IMR-90 (cell line): ENCODE measurements at regions not wholly inside any gene's neighbourhood (a gene's known extent, or its start where the extent isn't known, plus 50 kb on each side); places are given as distances from the start of the nearest gene placed in this dataset.

Experiments used
- ATAC-seq: fragments of 200-7000 bp; cut with Tn5 transposase; 2 replicates; pipeline ENCODE4 v1.9.1; 2020; ENCODE audit warnings: low read depth, mild to moderate bottlenecking, moderate library complexity
- BruUV-seq: library from RNA; stranded (reverse); fragments of 400-500 nt; replicated peaks from 2 replicates; lab custom pipeline; 2021; lab: Mats Ljungman, UMichigan
- CTCF ChIA-PET: fragments of 300-600 bp; formaldehyde crosslinking; extraction: SDS; loops from one replicate; lab custom pipeline; 2021; ENCODE audit warnings: antibody characterized with exemption; lab: Yijun Ruan, JAX
- POLR2A ChIA-PET: fragments of 300-600 bp; sonication (Branson Sonifier 250); formaldehyde crosslinking; loops from one replicate; lab custom pipeline; 2022; ENCODE audit warnings: antibody characterized with exemption; ENCODE audit not compliant: unreplicated experiment; lab: Charles Lee
- DNase-seq: peaks from one replicate; pipeline ENCODE4 v3.0.0; 2013
- H2AFZ ChIP-seq: replicated peaks from 2 replicates; pipeline ENCODE3; 2013; ENCODE audit warnings: low read length, mild to moderate bottlenecking; ENCODE audit not compliant: poor library complexity
- H2AK5ac ChIP-seq: 2 replicates; pipeline ENCODE4 v1.6.1; 2013; ENCODE audit warnings: low read depth, low read length, inconsistent platforms
- H2AK9ac ChIP-seq: replicated peaks from 2 replicates; pipeline ENCODE3; 2013; ENCODE audit warnings: mild to moderate bottlenecking, low read depth, low read length, moderate library complexity; ENCODE audit not compliant: poor library complexity
- H2BK120ac ChIP-seq: 2 replicates; pipeline ENCODE4 v1.6.1; 2013; ENCODE audit warnings: low read depth, low read length, inconsistent platforms
- H2BK15ac ChIP-seq: 3 replicates; pipeline ENCODE4 v1.6.1; 2013; ENCODE audit warnings: low read depth, low read length, inconsistent platforms
- H2BK20ac ChIP-seq: 2 replicates; pipeline ENCODE4 v1.6.1; 2013; ENCODE audit warnings: low read depth, mild to moderate bottlenecking, inconsistent platforms, low read length, moderate library complexity
- H2BK5ac ChIP-seq: 2 replicates; pipeline ENCODE4 v1.6.1; 2013; ENCODE audit warnings: mild to moderate bottlenecking, low read depth, low read length, inconsistent platforms; ENCODE audit not compliant: poor library complexity, severe bottlenecking
- H3K14ac ChIP-seq: replicated peaks from 2 replicates; pipeline ENCODE4 v1.6.1; 2013; ENCODE audit warnings: low read depth, low read length, inconsistent platforms
- H3K18ac ChIP-seq: 2 replicates; pipeline ENCODE4 v1.6.1; 2013; ENCODE audit warnings: low read depth, low read length, control low read depth
- H3K23ac ChIP-seq: 2 replicates; pipeline ENCODE4 v1.6.1; 2013; ENCODE audit warnings: low read depth, low read length, inconsistent platforms
- H3K27ac ChIP-seq: 2 replicates; pipeline ENCODE4 v1.5.1; 2013; ENCODE audit warnings: mild to moderate bottlenecking, control low read depth, low read length; ENCODE audit not compliant: insufficient read depth
- H3K27me3 ChIP-seq: 2 replicates; pipeline ENCODE4 v1.6.1; 2013; ENCODE audit warnings: low read length; ENCODE audit not compliant: control insufficient read depth, insufficient read depth
- H3K36me3 ChIP-seq: 2 replicates; pipeline ENCODE4 v1.6.1; 2013; ENCODE audit warnings: low read length, mixed read lengths; ENCODE audit not compliant: control insufficient read depth, insufficient read depth
- H3K4ac ChIP-seq: 2 replicates; pipeline ENCODE4 v1.6.1; 2013; ENCODE audit warnings: low read depth, low read length, inconsistent platforms
- H3K4me1 ChIP-seq: 2 replicates; pipeline ENCODE4 v1.6.1; 2013; ENCODE audit warnings: low read length, mixed read lengths; ENCODE audit not compliant: control insufficient read depth, insufficient read depth
- H3K4me2 ChIP-seq: 2 replicates; pipeline ENCODE4 v1.6.1; 2013; ENCODE audit warnings: low read depth, mild to moderate bottlenecking, control low read depth, low read length, moderate library complexity
- H3K4me3 ChIP-seq: 2 replicates; pipeline ENCODE4 v1.5.1; 2013; ENCODE audit warnings: low read depth, mild to moderate bottlenecking, control low read depth, low read length, moderate library complexity; ENCODE audit not compliant: insufficient read depth
- H3K56ac ChIP-seq: 2 replicates; pipeline ENCODE4 v1.6.1; 2013; ENCODE audit warnings: low read length, inconsistent platforms; ENCODE audit not compliant: insufficient read depth; ENCODE audit errors: extremely low read depth
- H3K79me1 ChIP-seq, 2 experiments: 2 replicates each; pipeline ENCODE4 v1.6.1; 2013; ENCODE audit warnings: low read length in 2 of 2, inconsistent platforms in 1 of 2, low read depth in 1 of 2
- H3K9ac ChIP-seq: 2 replicates; pipeline ENCODE4 v1.6.1; 2013; ENCODE audit warnings: low read depth, low read length, control low read depth
- H3K9me1 ChIP-seq: 2 replicates; pipeline ENCODE4 v1.6.1; 2013; ENCODE audit warnings: low read length, inconsistent platforms; ENCODE audit not compliant: insufficient read depth
- H3K9me3 ChIP-seq: 2 replicates; pipeline ENCODE4 v1.6.1; 2013; ENCODE audit warnings: low read length; ENCODE audit not compliant: control insufficient read depth, insufficient read depth
- H4K20me1 ChIP-seq: 2 replicates; pipeline ENCODE4 v1.6.1; 2013; ENCODE audit warnings: low read length, inconsistent platforms; ENCODE audit not compliant: insufficient read depth
- H4K5ac ChIP-seq: 2 replicates; pipeline ENCODE4 v1.6.1; 2013; ENCODE audit warnings: mild to moderate bottlenecking, low read depth, low read length, control low read depth
- H4K8ac ChIP-seq, 2 experiments: 2 replicates each; pipeline ENCODE4 v1.6.1; 2013; ENCODE audit warnings: low read depth in 2 of 2, low read length in 2 of 2, control low read depth in 1 of 2, inconsistent platforms in 1 of 2
- H4K91ac ChIP-seq: 2 replicates; pipeline ENCODE4 v1.6.1; 2013; ENCODE audit warnings: low read depth, low read length, inconsistent platforms; ENCODE audit not compliant: insufficient read depth
- BHLHE40 ChIP-seq: fragments of 150-350 bp; IDR thresholded peaks from 2 replicates; pipeline ENCODE4 v1.6.1; 2016; ENCODE audit warnings: mild to moderate bottlenecking, low read depth, low read length
- CHD1 ChIP-seq: IDR thresholded peaks from 2 replicates; pipeline ENCODE4 v1.6.1; 2012; ENCODE audit warnings: low read depth, low read length, improper control_type of control experiment
- MAFK ChIP-seq: IDR thresholded peaks from 2 replicates; pipeline ENCODE4 v1.6.1; 2012; ENCODE audit warnings: low read depth, low read length, improper control_type of control experiment
- MAZ ChIP-seq: IDR thresholded peaks from 2 replicates; pipeline ENCODE4 v1.6.1; 2012; ENCODE audit warnings: low read depth, mild to moderate bottlenecking, low read length, improper control_type of control experiment, moderate library complexity, borderline replicate concordance
- MXI1 ChIP-seq: IDR thresholded peaks from 2 replicates; pipeline ENCODE4 v1.6.1; 2012; ENCODE audit warnings: low read depth, mild to moderate bottlenecking, low read length, moderate library complexity, borderline replicate concordance
- NFE2L2 ChIP-seq: fragments of 150-350 bp; IDR thresholded peaks from 2 replicates; pipeline ENCODE4 v1.6.1; 2016; ENCODE audit warnings: low read depth, mild to moderate bottlenecking, low read length
- RCOR1 ChIP-seq: IDR thresholded peaks from 2 replicates; pipeline ENCODE4 v1.6.1; 2012; ENCODE audit warnings: mild to moderate bottlenecking, low read length, improper control_type of control experiment; ENCODE audit not compliant: insufficient replicate concordance
- SMC3 ChIP-seq: fragments of 150-350 bp; IDR thresholded peaks from 2 replicates; pipeline ENCODE4 v1.6.1; 2016; ENCODE audit warnings: low read depth, mild to moderate bottlenecking, antibody characterized with exemption, low read length, moderate library complexity
- USF2 ChIP-seq: fragments of 150-350 bp; IDR thresholded peaks from 2 replicates; pipeline ENCODE4 v1.6.1; 2017; ENCODE audit warnings: mild to moderate bottlenecking, antibody characterized with exemption, low read length, low read depth
- WGBS, 2 experiments: methylation state at CpG; one replicate each; pipeline versions ENCODE4 v1.1.5 to v1.1.7; 2013; ENCODE audit warnings: missing lambda C conversion rate in 2 of 2; ENCODE audit not compliant: insufficient read length in 1 of 2; ENCODE audit errors: extremely low coverage in 2 of 2; 5-methylcytosine and 5-hydroxymethylcytosine counted together
- dilution Hi-C: fragments of 300-500 bp; cut with HindIII; formaldehyde crosslinking; loops from one replicate; pipeline ENCODE4 v1.14.3; 2018; ENCODE audit warnings: low sequenced_read_pairs; ENCODE audit not compliant: unreplicated experiment
- in situ Hi-C: fragments of 300-500 bp; cut with MboI; formaldehyde crosslinking; loops from 3 replicates; pipeline ENCODE4 v1.14.3; 2019; ENCODE audit warnings: low sequenced_read_pairs, inconsistent platforms, mixed read lengths
- intact Hi-C: fragments of 100-400 bp; cut with micrococcal nuclease; formaldehyde crosslinking; loops from 2 replicates; pipeline ENCODE4 v1.10.0; 2022

DNA sequence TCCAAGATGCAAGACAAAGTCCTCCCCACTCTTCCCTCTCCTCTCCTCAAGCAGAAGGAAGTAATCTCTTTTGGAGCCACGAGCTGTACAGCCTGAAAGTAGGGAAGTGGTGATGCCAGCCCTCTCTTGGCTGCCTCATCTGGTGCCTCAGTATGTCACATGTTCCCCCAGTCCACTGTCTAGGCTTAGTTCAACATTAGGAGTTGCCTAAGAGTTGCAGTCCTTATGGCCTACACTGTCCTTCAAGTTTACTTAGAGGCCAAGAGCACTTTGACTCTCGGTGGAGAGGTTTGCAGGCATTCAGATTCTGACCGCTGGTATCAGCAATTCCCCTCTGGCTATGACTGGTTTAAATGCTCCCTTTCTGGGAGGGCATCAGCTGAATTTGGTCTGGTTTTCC is 735.6 kb downstream of the GLUD2 start:
- CTCF ChIA-PET = no interaction called here
- no peak overlapping the region for H2BK20ac ChIP-seq
- no peaks in the 10 kb centered on the region for H3K27me3 ChIP-seq
- H2AFZ ChIP-seq = no peak overlapping the region
- 57% methylated on average over 2 of the region's 3 CpGs; no CpG with 5 or more reads in 1 of the 2 experiments for WGBS, 2 experiments
- dilution Hi-C loops = no loop called here
- no peak overlapping the region for H3K4me2 ChIP-seq
- no peak overlapping the region for H2AK5ac ChIP-seq
- no peak overlapping the region for H3K27ac ChIP-seq
- POLR2A ChIA-PET = no interaction called here
- H3K23ac ChIP-seq = no peak overlapping the region
- ATAC-seq (no peak), DNase-seq (no peak)
- no peaks in the 10 kb centered on the region for H3K79me1 ChIP-seq
- H4K20me1 ChIP-seq = no peaks in the 10 kb centered on the region
- H3K4me1 ChIP-seq = no peaks in the 10 kb centered on the region
- no peaks in the 10 kb centered on the region for H3K36me3 ChIP-seq
- H4K91ac ChIP-seq = no peak overlapping the region
- intact Hi-C loops = no loop called here
- H3K9ac ChIP-seq = no peak overlapping the region
- H3K9me1 ChIP-seq = no peaks in the 10 kb centered on the region
- no peak overlapping the region for H2BK120ac ChIP-seq
- H2AK9ac ChIP-seq = no peak overlapping the region
- no TSS peak for BruUV-seq
- no peak overlapping the region for H3K4ac ChIP-seq
- H3K18ac ChIP-seq = no peak overlapping the region
- no peak overlapping the region for H2BK5ac ChIP-seq
- in situ Hi-C loops = no loop called here
- no peak overlapping the region for H3K56ac ChIP-seq
- no peak overlapping the region for H3K14ac ChIP-seq
- H4K8ac ChIP-seq = no peak overlapping the region
- H3K9me3 ChIP-seq = no peaks in the 10 kb centered on the region
- no peak for TF ChIP-seq MXI1
- no peak for TF ChIP-seq BHLHE40
- TF ChIP-seq MAZ = no peak
- no peak for TF ChIP-seq MAFK
- no peak for TF ChIP-seq RCOR1
- no peak for TF ChIP-seq NFE2L2
- no peak for TF ChIP-seq USF2
- no peak for TF ChIP-seq SMC3
- no peak for TF ChIP-seq CHD1
- H2BK15ac ChIP-seq = no peak overlapping the region
- H3K4me3 ChIP-seq = no peak overlapping the region
- H4K5ac ChIP-seq = no peak overlapping the region
